ENCODE measurements at regions not wholly inside any gene's neighbourhood (a gene's known extent, or its start where the extent isn't known, plus 50 kb on each side); places are given as distances from the start of the nearest gene placed in this dataset.

GRCh38 chr6:120489941-120490340 lies 844.3 kb downstream of the TBC1D32 start:
- TF ChIP-seq CTCF (IDR thresholded peaks at IDR 0.05; ENCODE audit: insufficient read depth, low read depth, low read length): no peak
- no peak for DNase-seq (ENCODE audit: low read depth)
- CTCF ChIA-PET: no interaction called here
- Histone ChIP-seq H3K4me3 (ENCODE audit: low read depth, low read length) (no peak overlapping the region), H3K27me3 (ENCODE audit: control insufficient read depth, insufficient read depth, low read length) (no peaks in the 10 kb centered on the region), H3K36me3 (ENCODE audit: control insufficient read depth, insufficient read depth, low read length) (no peaks in the 10 kb centered on the region)
- POLR2A ChIA-PET: no interaction called here

- ChIA-PET CTCF (no interaction called here), POLR2A (no interaction called here)
- no peak for DNase-seq (ENCODE audit: low read depth)
- no peak for TF ChIP-seq CTCF (IDR thresholded peaks at IDR 0.05; ENCODE audit: insufficient read depth, low read depth, low read length)
- Histone ChIP-seq H3K4me3 (ENCODE audit: low read depth, low read length) (no peak overlapping the region), H3K36me3 (ENCODE audit: control insufficient read depth, insufficient read depth, low read length) (no peaks in the 10 kb centered on the region), H3K27me3 (ENCODE audit: control insufficient read depth, insufficient read depth, low read length) (no peaks in the 10 kb centered on the region)
Observed at GRCh38 chr6:120484146-120484545, 850.1 kb downstream of the TBC1D32 start.

- DNase-seq (ENCODE audit: low read depth): no peak
- ChIA-PET CTCF (no interaction called here), POLR2A (no interaction called here)
- Histone ChIP-seq H3K27me3 (ENCODE audit: control insufficient read depth, insufficient read depth, low read length) (no peaks in the 10 kb centered on the region), H3K4me3 (ENCODE audit: low read depth, low read length) (no peak overlapping the region), H3K36me3 (ENCODE audit: control insufficient read depth, insufficient read depth, low read length) (no peaks in the 10 kb centered on the region)
- no peak for TF ChIP-seq CTCF (IDR thresholded peaks at IDR 0.05; ENCODE audit: insufficient read depth, low read depth, low read length)
Observed at GRCh38 chr6:120478650-120479049, 855.6 kb downstream of the TBC1D32 start.

GRCh38 chr6:120473804-120474203 lies 860.5 kb downstream of the TBC1D32 start:
- Histone ChIP-seq H3K27me3 (ENCODE audit: control insufficient read depth, insufficient read depth, low read length) (no peaks in the 10 kb centered on the region), H3K4me3 (ENCODE audit: low read depth, low read length) (no peak overlapping the region), H3K36me3 (ENCODE audit: control insufficient read depth, insufficient read depth, low read length) (no peaks in the 10 kb centered on the region)
- TF ChIP-seq CTCF (IDR thresholded peaks at IDR 0.05; ENCODE audit: insufficient read depth, low read depth, low read length): no peak
- DNase-seq (ENCODE audit: low read depth): no peak
- POLR2A ChIA-PET: no interaction called here
- CTCF ChIA-PET: no interaction called here

- no peak for DNase-seq (ENCODE audit: low read depth)
- no peak overlapping the region for H3K4me3 ChIP-seq (ENCODE audit: low read depth, low read length)
- TF ChIP-seq CTCF (IDR thresholded peaks at IDR 0.05; ENCODE audit: insufficient read depth, low read depth, low read length): no peak
- CTCF ChIA-PET: no interaction called here
- POLR2A ChIA-PET: no interaction called here
- no peaks in the 10 kb centered on the region for H3K36me3 ChIP-seq (ENCODE audit: control insufficient read depth, insufficient read depth, low read length)
- H3K27me3 ChIP-seq (ENCODE audit: control insufficient read depth, insufficient read depth, low read length): no peaks in the 10 kb centered on the region
Observed at GRCh38 chr6:120468486-120468885, 865.8 kb downstream of the TBC1D32 start.
